GM03348 (cell line): ENCODE measurements at regions not wholly inside any gene's neighbourhood (a gene's known extent, or its start where the extent isn't known, plus 50 kb on each side); places are given as distances from the start of the nearest gene placed in this dataset.

Experiments used
- DNase-seq: peaks from one replicate; pipeline ENCODE4 v3.0.0; 2012; ENCODE audit warnings: low spot score

GRCh38 chrX:13903405-13903804 is 86.5 kb upstream of the GPM6B start:
- DNase-seq, result no peak

DNA sequence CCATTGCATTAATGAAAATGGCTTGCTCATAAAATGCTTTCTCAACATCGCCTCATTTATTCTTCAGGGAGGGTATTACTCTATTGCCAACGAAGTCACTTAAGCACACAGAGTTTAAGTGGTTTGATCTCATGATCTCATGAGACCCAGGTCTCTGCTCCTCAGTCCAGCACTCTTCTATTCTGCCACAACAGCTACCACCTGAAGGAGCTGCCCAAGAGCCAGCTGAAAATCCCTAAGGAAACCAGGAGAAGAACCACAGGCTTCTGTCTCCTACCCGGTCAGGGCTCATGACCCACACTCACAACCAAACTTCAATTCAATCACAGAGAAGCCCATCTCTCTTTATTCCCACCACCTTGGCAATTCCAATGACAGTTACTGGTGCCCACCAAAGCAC is 85.5 kb upstream of the GPM6B start:
- DNase-seq, result no peak

- no peak for DNase-seq
These were observed 84.5 kb upstream of the GPM6B start for GRCh38 chrX:13901354-13901753.

DNA sequence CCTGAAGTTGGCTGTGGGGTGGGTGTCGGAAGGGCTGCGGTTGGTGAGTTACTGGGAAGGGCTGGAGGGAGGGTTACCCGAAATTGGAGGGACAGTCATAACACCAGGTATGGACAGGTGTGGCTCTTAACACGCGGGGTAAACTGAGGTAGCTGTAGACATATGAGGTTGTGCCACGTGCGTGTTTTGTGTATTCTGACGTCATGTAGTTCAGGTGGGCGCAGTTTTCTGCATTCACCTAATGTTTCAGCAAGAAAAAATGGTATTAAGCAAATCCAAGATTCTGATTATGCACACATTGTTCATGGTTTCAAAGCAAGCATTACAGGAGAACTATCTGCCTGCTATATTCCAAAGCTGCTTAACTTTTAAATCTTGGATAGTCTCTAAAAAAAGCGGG is 83.5 kb upstream of the GPM6B start:
- no peak for DNase-seq

DNA sequence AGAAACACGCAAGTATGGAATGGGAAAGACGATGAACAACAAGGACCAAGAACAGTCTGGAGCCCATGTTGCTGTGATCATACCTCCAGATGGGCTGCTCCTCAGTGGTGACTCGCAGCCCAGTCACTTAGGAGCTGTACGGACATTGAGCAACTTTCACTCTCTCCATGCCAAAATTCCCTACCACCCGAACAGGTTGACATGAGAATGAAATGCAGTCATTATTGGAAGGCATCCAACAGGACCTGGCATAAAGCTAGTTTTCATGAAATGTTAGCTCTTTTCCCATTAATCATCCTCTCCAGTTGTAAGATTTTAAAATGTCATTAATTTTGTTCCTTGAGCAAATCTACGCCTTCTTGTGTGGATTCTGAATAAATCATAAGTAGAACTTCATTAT is 82.7 kb upstream of the GPM6B start:
- peak; percentile 55 for DNase-seq

DNA sequence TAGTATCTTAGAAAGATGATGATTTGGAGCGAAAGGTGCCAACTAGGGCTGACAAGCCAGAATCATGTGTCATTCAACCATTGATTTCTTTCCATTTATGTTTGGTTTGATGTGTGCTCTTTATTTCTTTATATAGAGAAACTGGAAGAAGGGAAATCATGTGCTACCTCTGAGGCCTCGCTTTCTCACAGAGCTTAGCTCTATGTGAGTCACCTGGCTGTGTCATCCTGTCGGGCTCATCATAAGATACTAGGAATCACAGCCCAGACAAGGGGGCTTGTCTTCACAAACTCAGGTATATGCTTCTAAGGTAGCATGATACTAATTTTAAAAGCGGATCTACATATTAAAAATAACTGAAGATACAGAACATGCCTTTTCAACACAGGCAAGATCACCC is 81.7 kb upstream of the GPM6B start:
- no peak for DNase-seq

DNA sequence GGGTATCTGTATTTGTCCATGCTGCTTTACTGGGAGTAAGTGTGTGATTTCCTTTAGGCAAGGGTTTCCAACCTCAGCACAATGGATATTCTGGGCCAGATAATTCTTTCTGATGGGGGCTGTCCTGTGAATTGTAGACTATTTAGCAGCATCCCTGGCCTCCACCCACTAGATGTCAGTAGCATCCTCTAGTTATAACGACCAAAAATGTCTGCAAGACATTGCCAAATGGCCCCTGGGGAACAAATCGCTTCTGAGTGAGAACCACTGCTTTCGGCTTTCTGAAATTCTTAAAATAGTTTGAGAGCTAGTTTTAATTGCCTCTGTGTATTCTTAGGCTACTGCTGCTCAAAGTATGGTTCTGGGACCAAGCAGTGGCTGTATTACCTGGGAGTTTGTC is 81.2 kb upstream of the GPM6B start:
- DNase-seq, result no peak

DNA sequence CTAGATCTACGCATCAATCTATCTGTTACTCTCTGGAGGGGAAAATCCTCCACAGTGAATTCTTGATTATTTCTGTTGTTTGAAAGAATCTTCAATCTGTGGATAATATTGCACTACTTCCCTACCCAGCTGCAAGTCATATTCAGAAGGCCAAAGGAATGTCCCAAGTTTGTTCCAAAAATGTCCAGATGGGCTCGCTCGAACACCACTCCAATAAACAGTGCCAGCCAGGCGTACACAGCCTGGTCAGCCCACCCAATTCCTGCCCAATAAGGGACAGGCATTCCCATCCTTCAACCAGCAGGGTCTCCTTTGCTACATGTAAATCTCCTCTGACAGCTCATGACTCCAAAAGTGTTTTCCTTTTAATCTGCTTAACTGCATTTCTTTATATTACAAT is 80.7 kb upstream of the GPM6B start:
- no peak for DNase-seq

GRCh38 chrX:13894888-13895565 is 78.1 kb upstream of the GPM6B start:
- DNase-seq, result no peak

DNA sequence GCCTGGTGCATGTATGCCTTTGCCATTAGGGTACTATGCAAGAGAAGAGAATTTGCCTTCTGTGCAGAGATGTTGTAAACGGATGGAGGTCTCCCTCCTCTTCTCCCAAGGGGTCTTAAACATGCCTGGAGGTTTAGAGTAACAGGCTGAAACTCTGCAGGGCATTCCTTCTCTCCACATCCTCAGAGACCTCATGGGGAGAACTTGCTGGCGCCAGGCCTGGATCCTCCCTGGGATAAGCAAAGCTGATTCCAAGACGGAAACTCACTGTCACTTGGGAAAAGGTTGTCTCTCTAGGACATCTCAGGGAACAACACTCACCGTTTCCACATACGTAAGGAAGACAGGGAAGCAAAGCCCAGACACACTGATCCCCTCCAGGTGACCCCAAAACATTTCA is 76.9 kb upstream of the GPM6B start:
- DNase-seq, result no peak

DNA sequence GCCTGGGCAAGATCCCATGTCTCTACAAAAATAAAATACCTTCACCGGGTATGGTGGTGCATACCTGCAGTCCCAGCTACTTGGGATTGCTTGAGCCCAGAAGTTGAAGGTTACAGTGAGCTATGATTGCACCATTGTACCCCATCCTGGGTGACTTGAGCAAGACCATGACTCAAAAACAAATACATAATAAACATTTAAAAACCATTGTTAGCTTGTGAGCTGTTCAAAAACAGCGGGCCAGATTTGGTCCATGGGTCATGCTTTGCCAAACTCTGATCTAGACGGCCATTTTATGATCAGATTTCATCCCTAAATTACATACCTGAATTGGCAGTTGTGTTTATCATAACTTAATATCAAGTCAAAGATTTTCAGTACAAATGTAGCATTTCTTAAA is 76.0 kb upstream of the GPM6B start:
- no peak for DNase-seq

DNA sequence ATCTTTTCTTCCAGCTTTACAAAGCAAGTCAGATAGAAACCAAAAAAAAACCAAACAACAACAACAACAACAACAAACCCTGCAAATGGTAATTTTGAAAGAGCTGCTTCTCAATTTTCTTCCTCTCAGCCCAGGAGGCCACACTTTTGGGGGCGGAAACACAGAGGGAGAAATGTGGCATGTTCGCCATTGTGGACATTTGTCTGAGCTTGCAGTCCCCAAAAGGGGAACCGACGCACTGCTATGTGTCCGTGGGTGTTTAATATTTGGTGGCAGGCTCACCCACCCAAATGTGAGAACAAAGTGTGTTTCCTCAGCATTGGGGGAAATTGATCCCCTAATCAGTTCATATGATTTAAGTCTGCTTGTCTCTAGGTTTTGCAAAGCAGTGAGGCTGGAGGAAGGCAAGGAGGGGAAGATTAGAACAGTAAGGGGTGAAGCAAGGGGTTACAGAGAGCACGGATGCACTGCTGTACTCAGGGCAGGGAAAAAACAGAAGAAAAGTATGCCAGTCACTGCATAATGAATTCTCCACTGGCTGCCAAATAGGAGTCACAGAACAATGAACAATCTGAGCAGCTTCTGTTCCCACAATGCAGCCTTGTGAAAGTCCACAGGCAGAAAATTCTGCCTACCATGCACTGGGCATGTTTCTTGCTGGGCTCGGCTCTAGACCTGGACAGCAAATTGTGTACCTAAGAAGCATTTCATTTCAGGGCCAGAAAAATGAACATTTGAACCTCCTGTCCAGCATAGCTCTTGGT is 74.7 kb upstream of the GPM6B start:
- no peak for DNase-seq

GRCh38 chrX:13890806-13891205 is 73.9 kb upstream of the GPM6B start:
- DNase-seq, result no peak

DNA sequence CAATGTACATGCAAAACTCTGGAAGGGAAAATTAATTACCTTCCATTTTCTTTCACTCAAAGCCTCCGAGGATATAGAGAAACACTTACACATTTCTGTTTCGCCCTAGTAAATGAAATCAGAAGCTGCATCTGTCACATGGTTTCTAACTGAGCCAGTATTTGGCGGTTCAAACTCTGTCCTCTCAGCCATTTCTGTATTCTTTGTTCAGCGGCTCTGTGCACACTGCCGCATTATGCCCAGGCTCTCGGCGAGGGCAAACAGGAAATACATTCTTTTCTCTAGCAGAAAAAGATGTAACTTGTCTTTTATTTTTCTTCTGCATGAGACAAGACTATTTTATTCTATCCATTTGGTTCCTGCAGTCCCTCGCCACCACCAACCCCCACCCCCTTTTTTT is 71.4 kb upstream of the GPM6B start:
- DNase-seq, result no peak

GRCh38 chrX:13885591-13885990 is 68.7 kb upstream of the GPM6B start:
- no peak for DNase-seq

DNA sequence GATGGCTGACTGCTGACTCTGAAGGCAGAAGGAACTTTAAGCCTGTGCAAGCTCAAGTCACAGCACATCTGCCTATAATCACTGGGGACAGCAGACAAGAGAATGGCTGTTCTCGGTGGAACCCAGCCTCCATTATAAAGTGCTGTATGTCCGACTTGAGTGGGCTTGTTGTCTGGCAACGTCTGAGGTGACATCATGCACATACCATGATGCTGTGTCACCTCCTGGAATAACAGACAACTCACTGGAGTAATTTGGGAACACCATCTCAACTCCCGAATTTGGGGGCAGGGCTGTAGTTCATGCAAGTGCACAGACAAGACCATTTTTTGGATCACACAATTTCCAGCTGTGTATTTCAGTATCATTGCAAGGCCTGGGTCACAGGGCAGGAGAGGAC is 59.8 kb upstream of the GPM6B start:
- DNase-seq, result no peak

DNA sequence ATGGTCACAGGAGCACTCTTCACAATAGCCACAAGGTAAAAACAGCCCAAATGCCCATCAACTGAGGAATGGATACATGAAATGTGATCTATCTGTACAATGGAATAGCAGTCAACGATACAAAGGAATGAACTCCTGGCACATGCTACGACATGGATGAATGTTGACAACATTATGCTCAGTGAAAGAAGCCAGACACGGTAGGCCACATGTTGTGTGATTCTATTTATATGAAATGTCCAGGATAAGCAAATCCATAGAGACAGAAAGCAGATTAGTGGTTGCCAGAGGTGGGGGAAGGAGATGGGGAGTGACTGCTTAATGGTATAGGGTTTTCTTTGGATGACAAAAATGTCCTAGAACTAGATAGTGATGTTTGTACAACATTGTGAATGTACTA is 58.7 kb upstream of the GPM6B start:
- no peak for DNase-seq

- DNase-seq, result peak; percentile 3
These were observed 51.7 kb upstream of the GPM6B start for GRCh38 chrX:13868591-13868990.
